Dendritic cell treated with granulocyte-macrophage colony-stimulating factor and Interleukin-4, amounts not matched to agents 40 ng/mL and 50 ng/mL, for 4 days (primary cell): ENCODE measurements at regions not wholly inside any gene's neighbourhood (a gene's known extent, or its start where the extent isn't known, plus 50 kb on each side); places are given as distances from the start of the nearest gene placed in this dataset.
"Not testable (repeated sequence)": the region's sequence is repeated elsewhere in the genome, so short reads cannot be mapped to it uniquely, and the experiment has no call there.

Experiments used
- H3K27ac Mint-ChIP-seq: one replicate; pipeline ENCODE4 v1.8.0; 2022; ENCODE audit warnings: mild to moderate bottlenecking, mixed read lengths
- H3K27me3 Mint-ChIP-seq: one replicate; pipeline ENCODE4 v1.8.0; 2022; ENCODE audit warnings: mild to moderate bottlenecking, mixed read lengths
- H3K36me3 Mint-ChIP-seq: one replicate; pipeline ENCODE4 v1.8.0; 2022; ENCODE audit warnings: low read depth, mixed read lengths
- H3K4me1 Mint-ChIP-seq: one replicate; pipeline ENCODE4 v1.8.0; 2022; ENCODE audit warnings: low read depth, mixed read lengths
- H3K4me3 Mint-ChIP-seq: one replicate; pipeline ENCODE4 v1.8.0; 2022; ENCODE audit warnings: mild to moderate bottlenecking, moderate library complexity, mixed read lengths
- H3K9me3 Mint-ChIP-seq: one replicate; pipeline ENCODE4 v1.8.0; 2022; ENCODE audit warnings: mixed read lengths
- intact Hi-C: fragments of 100-400 bp; cut with micrococcal nuclease; formaldehyde crosslinking; loops from one replicate; pipeline ENCODE4 v1.15.0; 2022

- H3K27me3 Mint-ChIP-seq, H3K4me1 Mint-ChIP-seq, H3K36me3 Mint-ChIP-seq, H3K4me3 Mint-ChIP-seq, H3K27ac Mint-ChIP-seq, intact Hi-C loops: not testable (repeated sequence)
- peaks cover 13% of the 10 kb centered on the region for H3K9me3 Mint-ChIP-seq
Measured at GRCh38 chr16:13850173-13850572, 69.8 kb upstream of the ERCC4 start.

GRCh38 chr16:13852827-13853226, 67.1 kb upstream of the ERCC4 start:
- no peak overlapping the region for H3K27ac Mint-ChIP-seq
- H3K9me3 Mint-ChIP-seq = peaks cover 13% of the 10 kb centered on the region
- H3K4me1 Mint-ChIP-seq = no peaks in the 10 kb centered on the region
- H3K27me3 Mint-ChIP-seq = peaks cover 1% of the 10 kb centered on the region
- intact Hi-C loops = no loop called here
- H3K4me3 Mint-ChIP-seq = no peak overlapping the region
- H3K36me3 Mint-ChIP-seq = no peaks in the 10 kb centered on the region

- H3K27me3 Mint-ChIP-seq = peaks cover 1% of the 10 kb centered on the region
- H3K27ac Mint-ChIP-seq = no peak overlapping the region
- H3K4me1 Mint-ChIP-seq = no peaks in the 10 kb centered on the region
- peaks cover 9% of the 10 kb centered on the region for H3K9me3 Mint-ChIP-seq
- H3K4me3 Mint-ChIP-seq = no peak overlapping the region
- intact Hi-C loops = no loop called here
- H3K36me3 Mint-ChIP-seq = no peaks in the 10 kb centered on the region
Measured at GRCh38 chr16:13856398-13856797, 63.6 kb upstream of the ERCC4 start.

- intact Hi-C loops = no loop called here
- H3K4me3 Mint-ChIP-seq = no peak overlapping the region
- H3K9me3 Mint-ChIP-seq = peaks cover 5% of the 10 kb centered on the region
- peaks cover 1% of the 10 kb centered on the region for H3K27me3 Mint-ChIP-seq
- no peaks in the 10 kb centered on the region for H3K36me3 Mint-ChIP-seq
- H3K27ac Mint-ChIP-seq = no peak overlapping the region
- no peaks in the 10 kb centered on the region for H3K4me1 Mint-ChIP-seq
Measured at GRCh38 chr16:13856811-13857511, 63.0 kb upstream of the ERCC4 start.

GRCh38 chr16:13858873-13859580, 60.9 kb upstream of the ERCC4 start:
- Mint-ChIP-seq H3K36me3 (no peaks in the 10 kb centered on the region), H3K4me1 (no peaks in the 10 kb centered on the region), H3K27me3 (peaks cover 1% of the 10 kb centered on the region), H3K4me3 (no peak overlapping the region), H3K27ac (no peak overlapping the region), H3K9me3 (peaks cover 22% of the 10 kb centered on the region)
- intact Hi-C loops = no loop called here

- no peaks in the 10 kb centered on the region for H3K36me3 Mint-ChIP-seq
- H3K27me3 Mint-ChIP-seq = no peaks in the 10 kb centered on the region
- peaks cover 8% of the 10 kb centered on the region for H3K4me1 Mint-ChIP-seq
- H3K4me3 Mint-ChIP-seq = no peak overlapping the region
- intact Hi-C loops = no loop called here
- H3K9me3 Mint-ChIP-seq = peaks cover 43% of the 10 kb centered on the region
- H3K27ac Mint-ChIP-seq = no peak overlapping the region
Measured at GRCh38 chr16:13863075-13863765, 56.7 kb upstream of the ERCC4 start.

- intact Hi-C loops = no loop called here
- Mint-ChIP-seq H3K36me3 (no peaks in the 10 kb centered on the region), H3K4me3 (no peak overlapping the region), H3K27me3 (no peaks in the 10 kb centered on the region), H3K27ac (no peak overlapping the region), H3K4me1 (peaks cover 8% of the 10 kb centered on the region), H3K9me3 (peaks cover 43% of the 10 kb centered on the region)
Measured at GRCh38 chr16:13864689-13865088, 55.3 kb upstream of the ERCC4 start.

GRCh38 chr16:13866073-13866472, 53.9 kb upstream of the ERCC4 start:
- H3K27ac Mint-ChIP-seq = no peak overlapping the region
- no peak overlapping the region for H3K4me3 Mint-ChIP-seq
- intact Hi-C loops = no loop called here
- no peaks in the 10 kb centered on the region for H3K36me3 Mint-ChIP-seq
- no peaks in the 10 kb centered on the region for H3K27me3 Mint-ChIP-seq
- peaks cover 43% of the 10 kb centered on the region for H3K9me3 Mint-ChIP-seq
- peaks cover 8% of the 10 kb centered on the region for H3K4me1 Mint-ChIP-seq
